IMR-90 (cell line): ENCODE measurements at regions not wholly inside any gene's neighbourhood (a gene's known extent, or its start where the extent isn't known, plus 50 kb on each side); places are given as distances from the start of the nearest gene placed in this dataset.

Source experiments
- ATAC-seq: fragments of 200-7000 bp; cut with Tn5 transposase; 2 replicates; pipeline ENCODE4 v1.9.1; 2020; ENCODE audit warnings: low read depth, mild to moderate bottlenecking, moderate library complexity
- BruUV-seq: library from RNA; stranded (reverse); fragments of 400-500 nt; replicated peaks from 2 replicates; lab custom pipeline; 2021; lab: Mats Ljungman, UMichigan
- CTCF ChIA-PET: fragments of 300-600 bp; formaldehyde crosslinking; extraction: SDS; loops from one replicate; lab custom pipeline; 2021; ENCODE audit warnings: antibody characterized with exemption; lab: Yijun Ruan, JAX
- POLR2A ChIA-PET: fragments of 300-600 bp; sonication (Branson Sonifier 250); formaldehyde crosslinking; loops from one replicate; lab custom pipeline; 2022; ENCODE audit warnings: antibody characterized with exemption; ENCODE audit not compliant: unreplicated experiment; lab: Charles Lee
- DNase-seq: peaks from one replicate; pipeline ENCODE4 v3.0.0; 2013
- H2AFZ ChIP-seq: replicated peaks from 2 replicates; pipeline ENCODE3; 2013; ENCODE audit warnings: low read length, mild to moderate bottlenecking; ENCODE audit not compliant: poor library complexity
- H2AK5ac ChIP-seq: 2 replicates; pipeline ENCODE4 v1.6.1; 2013; ENCODE audit warnings: low read depth, low read length, inconsistent platforms
- H2AK9ac ChIP-seq: replicated peaks from 2 replicates; pipeline ENCODE3; 2013; ENCODE audit warnings: mild to moderate bottlenecking, low read depth, low read length, moderate library complexity; ENCODE audit not compliant: poor library complexity
- H2BK120ac ChIP-seq: 2 replicates; pipeline ENCODE4 v1.6.1; 2013; ENCODE audit warnings: low read depth, low read length, inconsistent platforms
- H2BK15ac ChIP-seq: 3 replicates; pipeline ENCODE4 v1.6.1; 2013; ENCODE audit warnings: low read depth, low read length, inconsistent platforms
- H2BK20ac ChIP-seq: 2 replicates; pipeline ENCODE4 v1.6.1; 2013; ENCODE audit warnings: low read depth, mild to moderate bottlenecking, inconsistent platforms, low read length, moderate library complexity
- H2BK5ac ChIP-seq: 2 replicates; pipeline ENCODE4 v1.6.1; 2013; ENCODE audit warnings: mild to moderate bottlenecking, low read depth, low read length, inconsistent platforms; ENCODE audit not compliant: poor library complexity, severe bottlenecking
- H3K14ac ChIP-seq: replicated peaks from 2 replicates; pipeline ENCODE4 v1.6.1; 2013; ENCODE audit warnings: low read depth, low read length, inconsistent platforms
- H3K18ac ChIP-seq: 2 replicates; pipeline ENCODE4 v1.6.1; 2013; ENCODE audit warnings: low read depth, low read length, control low read depth
- H3K23ac ChIP-seq: 2 replicates; pipeline ENCODE4 v1.6.1; 2013; ENCODE audit warnings: low read depth, low read length, inconsistent platforms
- H3K27ac ChIP-seq: 2 replicates; pipeline ENCODE4 v1.5.1; 2013; ENCODE audit warnings: mild to moderate bottlenecking, control low read depth, low read length; ENCODE audit not compliant: insufficient read depth
- H3K27me3 ChIP-seq: 2 replicates; pipeline ENCODE4 v1.6.1; 2013; ENCODE audit warnings: low read length; ENCODE audit not compliant: control insufficient read depth, insufficient read depth
- H3K36me3 ChIP-seq: 2 replicates; pipeline ENCODE4 v1.6.1; 2013; ENCODE audit warnings: low read length, mixed read lengths; ENCODE audit not compliant: control insufficient read depth, insufficient read depth
- H3K4ac ChIP-seq: 2 replicates; pipeline ENCODE4 v1.6.1; 2013; ENCODE audit warnings: low read depth, low read length, inconsistent platforms
- H3K4me1 ChIP-seq: 2 replicates; pipeline ENCODE4 v1.6.1; 2013; ENCODE audit warnings: low read length, mixed read lengths; ENCODE audit not compliant: control insufficient read depth, insufficient read depth
- H3K4me2 ChIP-seq: 2 replicates; pipeline ENCODE4 v1.6.1; 2013; ENCODE audit warnings: low read depth, mild to moderate bottlenecking, control low read depth, low read length, moderate library complexity
- H3K4me3 ChIP-seq: 2 replicates; pipeline ENCODE4 v1.5.1; 2013; ENCODE audit warnings: low read depth, mild to moderate bottlenecking, control low read depth, low read length, moderate library complexity; ENCODE audit not compliant: insufficient read depth
- H3K56ac ChIP-seq: 2 replicates; pipeline ENCODE4 v1.6.1; 2013; ENCODE audit warnings: low read length, inconsistent platforms; ENCODE audit not compliant: insufficient read depth; ENCODE audit errors: extremely low read depth
- H3K79me1 ChIP-seq, 2 experiments: 2 replicates each; pipeline ENCODE4 v1.6.1; 2013; ENCODE audit warnings: low read length in 2 of 2, inconsistent platforms in 1 of 2, low read depth in 1 of 2
- H3K9ac ChIP-seq: 2 replicates; pipeline ENCODE4 v1.6.1; 2013; ENCODE audit warnings: low read depth, low read length, control low read depth
- H3K9me1 ChIP-seq: 2 replicates; pipeline ENCODE4 v1.6.1; 2013; ENCODE audit warnings: low read length, inconsistent platforms; ENCODE audit not compliant: insufficient read depth
- H3K9me3 ChIP-seq: 2 replicates; pipeline ENCODE4 v1.6.1; 2013; ENCODE audit warnings: low read length; ENCODE audit not compliant: control insufficient read depth, insufficient read depth
- H4K20me1 ChIP-seq: 2 replicates; pipeline ENCODE4 v1.6.1; 2013; ENCODE audit warnings: low read length, inconsistent platforms; ENCODE audit not compliant: insufficient read depth
- H4K5ac ChIP-seq: 2 replicates; pipeline ENCODE4 v1.6.1; 2013; ENCODE audit warnings: mild to moderate bottlenecking, low read depth, low read length, control low read depth
- H4K8ac ChIP-seq, 2 experiments: 2 replicates each; pipeline ENCODE4 v1.6.1; 2013; ENCODE audit warnings: low read depth in 2 of 2, low read length in 2 of 2, control low read depth in 1 of 2, inconsistent platforms in 1 of 2
- H4K91ac ChIP-seq: 2 replicates; pipeline ENCODE4 v1.6.1; 2013; ENCODE audit warnings: low read depth, low read length, inconsistent platforms; ENCODE audit not compliant: insufficient read depth
- BHLHE40 ChIP-seq: fragments of 150-350 bp; IDR thresholded peaks from 2 replicates; pipeline ENCODE4 v1.6.1; 2016; ENCODE audit warnings: mild to moderate bottlenecking, low read depth, low read length
- CEBPB ChIP-seq: IDR thresholded peaks from 2 replicates; pipeline ENCODE4 v1.6.1; 2012; ENCODE audit warnings: low read depth, low read length, improper control_type of control experiment
- FOS ChIP-seq: fragments of 150-350 bp; IDR thresholded peaks from 2 replicates; pipeline ENCODE4 v1.6.1; 2016; ENCODE audit warnings: low read depth, low read length
- MAFK ChIP-seq: IDR thresholded peaks from 2 replicates; pipeline ENCODE4 v1.6.1; 2012; ENCODE audit warnings: low read depth, low read length, improper control_type of control experiment
- RFX5 ChIP-seq: IDR thresholded peaks from 2 replicates; pipeline ENCODE4 v1.8.0; 2012; ENCODE audit warnings: low read depth, mild to moderate bottlenecking, low read length, moderate library complexity
- USF2 ChIP-seq: fragments of 150-350 bp; IDR thresholded peaks from 2 replicates; pipeline ENCODE4 v1.6.1; 2017; ENCODE audit warnings: mild to moderate bottlenecking, antibody characterized with exemption, low read length, low read depth
- WGBS, 2 experiments: methylation state at CpG; one replicate each; pipeline versions ENCODE4 v1.1.5 to v1.1.7; 2013; ENCODE audit warnings: missing lambda C conversion rate in 2 of 2; ENCODE audit not compliant: insufficient read length in 1 of 2; ENCODE audit errors: extremely low coverage in 2 of 2; 5-methylcytosine and 5-hydroxymethylcytosine counted together
- dilution Hi-C: fragments of 300-500 bp; cut with HindIII; formaldehyde crosslinking; loops from one replicate; pipeline ENCODE4 v1.14.3; 2018; ENCODE audit warnings: low sequenced_read_pairs; ENCODE audit not compliant: unreplicated experiment
- in situ Hi-C: fragments of 300-500 bp; cut with MboI; formaldehyde crosslinking; loops from 3 replicates; pipeline ENCODE4 v1.14.3; 2019; ENCODE audit warnings: low sequenced_read_pairs, inconsistent platforms, mixed read lengths
- intact Hi-C: fragments of 100-400 bp; cut with micrococcal nuclease; formaldehyde crosslinking; loops from 2 replicates; pipeline ENCODE4 v1.10.0; 2022

GRCh38 chr6:122248001-122248669 is 151.3 kb upstream of the HSF2 start:
- no peak overlapping the region for H3K14ac ChIP-seq
- H4K20me1 ChIP-seq = no peaks in the 10 kb centered on the region
- no peaks in the 10 kb centered on the region for H3K79me1 ChIP-seq
- H2AK9ac ChIP-seq = no peak overlapping the region
- H3K4ac ChIP-seq = no peak overlapping the region
- H2AFZ ChIP-seq = no peak overlapping the region
- peaks cover 5% of the 10 kb centered on the region; the same call in 1 of the 2 replicates for H3K9me3 ChIP-seq
- no peaks in the 10 kb centered on the region for H3K36me3 ChIP-seq
- no peaks in the 10 kb centered on the region for H3K9me1 ChIP-seq
- POLR2A ChIA-PET = no interaction called here
- dilution Hi-C loops = no loop called here
- in situ Hi-C loops = no loop called here
- no peak overlapping the region for H2AK5ac ChIP-seq
- H2BK5ac ChIP-seq = no peak overlapping the region
- no peak overlapping the region for H2BK20ac ChIP-seq
- H3K9ac ChIP-seq = no peak overlapping the region
- H3K4me3 ChIP-seq = no peak overlapping the region
- BruUV-seq = no TSS peak
- H4K8ac ChIP-seq = no peak overlapping the region
- no peak overlapping the region for H3K56ac ChIP-seq
- intact Hi-C loops = no loop called here
- WGBS, 2 experiments = 44% methylated on average over 1 of the region's 7 CpGs; no CpG with 5 or more reads in 1 of the 2 experiments
- no peak overlapping the region for H4K91ac ChIP-seq
- no peak overlapping the region for H2BK15ac ChIP-seq
- no peak for ATAC-seq
- no peak overlapping the region for H3K27ac ChIP-seq
- no peak overlapping the region for H3K18ac ChIP-seq
- H3K23ac ChIP-seq = no peak overlapping the region
- H3K27me3 ChIP-seq = no peaks in the 10 kb centered on the region
- TF ChIP-seq MAFK (no peak), BHLHE40 (no peak), RFX5 (no peak), USF2 (no peak), CEBPB (no peak), FOS (no peak)
- H3K4me1 ChIP-seq = no peaks in the 10 kb centered on the region
- no peak for DNase-seq
- H4K5ac ChIP-seq = no peak overlapping the region
- no peak overlapping the region for H3K4me2 ChIP-seq
- H2BK120ac ChIP-seq = no peak overlapping the region
- CTCF ChIA-PET = no interaction called here
